Loucy (cell line): ENCODE measurements at regions not wholly inside any gene's neighbourhood (a gene's known extent, or its start where the extent isn't known, plus 50 kb on each side); places are given as distances from the start of the nearest gene placed in this dataset.

Source experiments
- H2AFZ ChIP-seq: fragments of 200-600 bp; sonication (generic); 2 replicates; pipeline ENCODE4 v1.6.0; 2016; ENCODE audit warnings: antibody characterized with exemption, mild to moderate bottlenecking, low read length, moderate library complexity
- H3F3A ChIP-seq: fragments of 200-600 bp; 2 replicates; pipeline ENCODE4 v1.6.0; 2016; ENCODE audit warnings: antibody characterized with exemption, low read depth, mild to moderate bottlenecking
- H3K27me3 ChIP-seq: fragments of 200-600 bp; sonication (generic); 2 replicates; pipeline ENCODE4 v1.6.1; 2014; ENCODE audit warnings: low read length, mild to moderate bottlenecking; ENCODE audit not compliant: insufficient read depth, poor library complexity, severe bottlenecking
- H3K36me3 ChIP-seq: fragments of 200-600 bp; sonication (generic); 2 replicates; pipeline ENCODE4 v1.6.1; 2016; ENCODE audit warnings: low read length; ENCODE audit not compliant: insufficient read depth
- H3K4me1 ChIP-seq: fragments of 200-600 bp; sonication (generic); 2 replicates; pipeline ENCODE4 v1.5.1; 2014; ENCODE audit warnings: low read length, mild to moderate bottlenecking; ENCODE audit not compliant: insufficient read depth, poor library complexity, severe bottlenecking
- H3K4me2 ChIP-seq: fragments of 200-600 bp; sonication (generic); 2 replicates; pipeline ENCODE4 v1.6.0; 2014; ENCODE audit warnings: antibody characterized with exemption, low read length, low read depth, mild to moderate bottlenecking; ENCODE audit not compliant: poor library complexity, severe bottlenecking
- H3K4me3 ChIP-seq: fragments of 200-600 bp; sonication (generic); 2 replicates; pipeline ENCODE4 v1.5.1; 2014; ENCODE audit warnings: low read length, mild to moderate bottlenecking, mixed read lengths; ENCODE audit not compliant: poor library complexity, severe bottlenecking
- H3K79me2 ChIP-seq: fragments of 200-600 bp; sonication (generic); 2 replicates; pipeline ENCODE4 v1.6.1; 2014; ENCODE audit warnings: low read length; ENCODE audit not compliant: insufficient read depth
- H3K9ac ChIP-seq: fragments of 200-600 bp; sonication (generic); 2 replicates; pipeline ENCODE4 v1.6.0; 2014; ENCODE audit warnings: mild to moderate bottlenecking, low read depth, low read length, moderate library complexity; ENCODE audit not compliant: poor library complexity, severe bottlenecking
- H3K9me2 ChIP-seq: fragments of 200-600 bp; sonication (generic); replicated peaks from 2 replicates; pipeline ENCODE4 v1.6.1; 2016; ENCODE audit warnings: low read depth, low read length, mixed read lengths
- H3K9me3 ChIP-seq: fragments of 200-600 bp; sonication (generic); 2 replicates; pipeline ENCODE4 v1.6.1; 2014; ENCODE audit warnings: mild to moderate bottlenecking, antibody characterized with exemption, low read length, low read depth; ENCODE audit not compliant: insufficient read depth
- H4K20me1 ChIP-seq: fragments of 200-600 bp; sonication (generic); 2 replicates; pipeline ENCODE4 v1.6.0; 2014; ENCODE audit warnings: antibody characterized with exemption, low read length, mild to moderate bottlenecking; ENCODE audit not compliant: insufficient read depth, poor library complexity, severe bottlenecking
- EZH2phosphoT487 ChIP-seq: fragments of 200-600 bp; IDR thresholded peaks from 2 replicates; pipeline ENCODE4 v1.6.1; 2018; ENCODE audit warnings: antibody characterized with exemption, mild to moderate bottlenecking, moderate library complexity, borderline replicate concordance
- TF ChIP-seq, protein P1 (sequence below): fragments of 200-600 bp; sonication (generic); conservative IDR thresholded peaks from 2 replicates; pipeline ENCODE4 v1.5.1; 2014; ENCODE audit warnings: mild to moderate bottlenecking, antibody characterized with exemption, low read length

DNA sequence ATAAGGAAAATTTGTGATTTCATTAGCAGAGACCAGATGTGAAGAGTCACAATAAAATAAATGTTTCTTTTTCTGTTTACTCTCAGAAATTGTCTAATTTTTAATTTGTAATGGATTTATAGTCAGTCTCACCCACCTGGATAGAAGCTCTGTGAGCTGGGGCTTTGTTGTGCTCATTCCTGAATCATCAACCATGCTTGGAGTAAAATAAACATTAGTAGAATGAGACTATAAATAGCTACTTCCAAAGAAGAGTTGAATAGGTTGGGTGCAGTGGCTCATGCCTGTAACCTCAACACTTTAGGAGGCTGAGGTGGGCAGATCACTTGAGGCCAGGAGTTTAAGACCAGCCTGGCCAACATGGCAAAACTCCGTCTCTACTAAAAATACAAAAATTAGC, 185.3 kb upstream of the FBXO33 start:
- H2AFZ ChIP-seq = no peak overlapping the region
- no peaks in the 10 kb centered on the region for H3F3A ChIP-seq
- no peaks in the 10 kb centered on the region for H3K9me2 ChIP-seq
- no peaks in the 10 kb centered on the region for H3K4me1 ChIP-seq
- H3K9me3 ChIP-seq = no peaks in the 10 kb centered on the region
- H3K27me3 ChIP-seq = no peaks in the 10 kb centered on the region
- H4K20me1 ChIP-seq = no peaks in the 10 kb centered on the region
- no peaks in the 10 kb centered on the region for H3K36me3 ChIP-seq
- no peak overlapping the region for H3K4me2 ChIP-seq
- H3K4me3 ChIP-seq = no peak overlapping the region
- TF ChIP-seq, protein P1, sequence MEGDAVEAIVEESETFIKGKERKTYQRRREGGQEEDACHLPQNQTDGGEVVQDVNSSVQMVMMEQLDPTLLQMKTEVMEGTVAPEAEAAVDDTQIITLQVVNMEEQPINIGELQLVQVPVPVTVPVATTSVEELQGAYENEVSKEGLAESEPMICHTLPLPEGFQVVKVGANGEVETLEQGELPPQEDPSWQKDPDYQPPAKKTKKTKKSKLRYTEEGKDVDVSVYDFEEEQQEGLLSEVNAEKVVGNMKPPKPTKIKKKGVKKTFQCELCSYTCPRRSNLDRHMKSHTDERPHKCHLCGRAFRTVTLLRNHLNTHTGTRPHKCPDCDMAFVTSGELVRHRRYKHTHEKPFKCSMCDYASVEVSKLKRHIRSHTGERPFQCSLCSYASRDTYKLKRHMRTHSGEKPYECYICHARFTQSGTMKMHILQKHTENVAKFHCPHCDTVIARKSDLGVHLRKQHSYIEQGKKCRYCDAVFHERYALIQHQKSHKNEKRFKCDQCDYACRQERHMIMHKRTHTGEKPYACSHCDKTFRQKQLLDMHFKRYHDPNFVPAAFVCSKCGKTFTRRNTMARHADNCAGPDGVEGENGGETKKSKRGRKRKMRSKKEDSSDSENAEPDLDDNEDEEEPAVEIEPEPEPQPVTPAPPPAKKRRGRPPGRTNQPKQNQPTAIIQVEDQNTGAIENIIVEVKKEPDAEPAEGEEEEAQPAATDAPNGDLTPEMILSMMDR = no peak
- no peak overlapping the region for H3K9ac ChIP-seq
- no peaks in the 10 kb centered on the region for H3K79me2 ChIP-seq

- H3K4me1 ChIP-seq = no peaks in the 10 kb centered on the region
- no peak overlapping the region for H3K9ac ChIP-seq
- no peak overlapping the region for H3K4me2 ChIP-seq
- no peaks in the 10 kb centered on the region for H3K27me3 ChIP-seq
- H3K9me3 ChIP-seq = no peaks in the 10 kb centered on the region
- TF ChIP-seq EZH2phosphoT487 = no peak
- TF ChIP-seq, protein P1 = no peak
- no peak overlapping the region for H3K4me3 ChIP-seq
- no peaks in the 10 kb centered on the region for H3F3A ChIP-seq
- H2AFZ ChIP-seq = no peak overlapping the region
- H3K36me3 ChIP-seq = no peaks in the 10 kb centered on the region
- no peaks in the 10 kb centered on the region for H3K79me2 ChIP-seq
- H3K9me2 ChIP-seq = no peaks in the 10 kb centered on the region
- H4K20me1 ChIP-seq = no peaks in the 10 kb centered on the region
Measured at GRCh38 chr14:39615352-39615751, 183.1 kb upstream of the FBXO33 start.

DNA sequence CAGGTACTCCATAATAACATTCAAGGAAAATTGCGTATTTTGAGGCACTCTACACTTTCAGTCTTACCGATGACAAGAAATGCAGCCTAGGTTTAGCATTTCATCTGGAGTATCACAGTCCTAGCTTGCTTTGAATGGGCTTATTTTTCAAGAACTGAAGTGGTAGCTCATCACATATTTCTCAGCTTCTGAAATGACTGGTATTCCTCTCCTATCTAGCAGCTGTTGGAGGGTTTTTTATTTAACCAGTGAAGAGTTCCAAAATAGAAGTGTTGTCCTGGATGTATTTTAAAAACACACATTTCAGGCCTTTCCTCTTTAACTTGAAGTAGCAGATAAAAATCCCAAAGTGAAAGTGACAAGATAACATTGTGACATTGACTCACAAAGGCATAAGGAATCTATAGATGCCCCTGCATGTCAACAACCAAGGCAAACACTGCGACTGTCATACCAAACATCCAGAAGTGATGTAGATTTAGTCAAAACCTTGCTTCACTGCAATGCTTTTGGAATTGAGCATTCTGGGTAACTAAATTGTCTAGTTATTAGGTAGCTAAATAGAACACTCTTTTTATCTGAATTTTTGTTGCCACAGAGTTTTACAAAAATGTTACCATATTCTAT, 182.2 kb upstream of the FBXO33 start:
- no peak overlapping the region for H3K4me3 ChIP-seq
- H3K79me2 ChIP-seq = no peaks in the 10 kb centered on the region
- no peaks in the 10 kb centered on the region for H4K20me1 ChIP-seq
- H3K9ac ChIP-seq = no peak overlapping the region
- no peaks in the 10 kb centered on the region for H3K27me3 ChIP-seq
- no peaks in the 10 kb centered on the region for H3K9me3 ChIP-seq
- TF ChIP-seq EZH2phosphoT487 = no peak
- TF ChIP-seq, protein P1 = no peak
- H3K4me2 ChIP-seq = peak overlapping the region; percentile 9
- no peaks in the 10 kb centered on the region for H3K36me3 ChIP-seq
- H3K9me2 ChIP-seq = no peaks in the 10 kb centered on the region
- H2AFZ ChIP-seq = no peak overlapping the region
- no peaks in the 10 kb centered on the region for H3K4me1 ChIP-seq
- H3F3A ChIP-seq = no peaks in the 10 kb centered on the region
